WTC11 (cell line): ENCODE measurements at regions not wholly inside any gene's neighbourhood (a gene's known extent, or its start where the extent isn't known, plus 50 kb on each side); places are given as distances from the start of the nearest gene placed in this dataset.

Source experiments
- CBFB ChIP-seq: sonication (generic); formaldehyde crosslinking; IDR thresholded peaks from 2 replicates; pipeline ENCODE4 v1.8.1; 2022; ENCODE audit warnings: mild to moderate bottlenecking, low read depth, missing genetic modification reagents
- ELF4 ChIP-seq: sonication (generic); formaldehyde crosslinking; IDR thresholded peaks from 2 replicates; pipeline ENCODE4 v1.8.1; 2022; ENCODE audit warnings: low read depth, mild to moderate bottlenecking, moderate library complexity, missing genetic modification reagents
- ETV6 ChIP-seq: sonication (generic); formaldehyde crosslinking; IDR thresholded peaks from 2 replicates; pipeline ENCODE4 v1.8.1; 2022; ENCODE audit warnings: mild to moderate bottlenecking, missing genetic modification reagents
- IRF2 ChIP-seq: sonication (generic); formaldehyde crosslinking; IDR thresholded peaks from 2 replicates; pipeline ENCODE4 v1.8.0; 2022; ENCODE audit warnings: low read depth, missing genetic modification reagents, borderline replicate concordance
- ZNF138 ChIP-seq: sonication (generic); formaldehyde crosslinking; conservative IDR thresholded peaks from 2 replicates; pipeline ENCODE4 v1.8.1; 2022; ENCODE audit warnings: mild to moderate bottlenecking, moderate library complexity, missing genetic modification reagents
- TF ChIP-seq, protein P1 (sequence below): sonication (generic); formaldehyde crosslinking; IDR thresholded peaks from 2 replicates; pipeline ENCODE4 v1.8.1; 2022; ENCODE audit warnings: low read depth, missing genetic modification reagents, borderline replicate concordance
- TF ChIP-seq, protein P2 (sequence below): sonication (generic); formaldehyde crosslinking; IDR thresholded peaks from 2 replicates; pipeline ENCODE4 v1.8.1; 2022; ENCODE audit warnings: mild to moderate bottlenecking, missing genetic modification reagents, moderate library complexity, borderline replicate concordance
- TF ChIP-seq, protein P3 (sequence below): sonication (generic); formaldehyde crosslinking; IDR thresholded peaks from 2 replicates; pipeline ENCODE4 v1.8.0; 2022; ENCODE audit warnings: mild to moderate bottlenecking, missing genetic modification reagents
- TF ChIP-seq, protein P4 (sequence below): fragments of 200-600 bp; IDR thresholded peaks from 2 replicates; pipeline ENCODE4 v1.8.0; 2022; ENCODE audit warnings: antibody characterized with exemption
- TF ChIP-seq, protein P5 (sequence below): sonication (generic); formaldehyde crosslinking; IDR thresholded peaks from 2 replicates; pipeline ENCODE4 v1.8.0; 2022; ENCODE audit warnings: missing genetic modification reagents

DNA sequence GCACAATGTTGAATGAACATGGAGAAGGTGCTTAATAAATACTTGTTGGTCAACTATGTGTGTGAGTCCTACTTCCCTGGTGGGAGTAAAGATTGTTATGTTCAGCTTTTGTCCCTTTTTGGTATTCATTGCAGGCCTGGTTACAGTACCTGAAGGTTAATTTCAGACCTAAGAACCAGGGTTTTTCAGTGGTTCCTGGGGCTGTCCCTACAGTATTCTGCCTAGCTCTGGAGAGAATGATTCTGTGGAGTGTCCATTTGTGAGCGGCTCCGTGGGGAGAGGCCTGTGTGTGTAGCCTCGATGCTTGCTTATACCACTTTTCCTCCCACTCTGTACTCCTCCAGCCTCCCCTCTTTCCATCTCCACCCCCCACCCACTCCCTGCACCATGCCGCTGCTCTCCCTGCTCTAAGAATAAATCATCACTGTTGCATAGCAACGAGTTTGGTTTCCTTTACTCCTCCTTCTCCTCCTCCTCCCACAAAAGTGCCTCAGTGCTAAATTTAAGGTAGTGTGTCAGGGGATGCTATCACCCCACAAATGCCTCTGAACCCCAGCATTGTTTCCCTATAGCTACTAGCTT lies 150.6 kb upstream of the ROPN1 start:
- TF ChIP-seq ELF4 (CRISPR knock-in tag) (no peak), CBFB (CRISPR knock-in tag) (no peak), IRF2 (no peak), ETV6 (CRISPR knock-in tag) (no peak), ZNF138 (CRISPR knock-in tag) (no peak)
- TF ChIP-seq, protein P1, sequence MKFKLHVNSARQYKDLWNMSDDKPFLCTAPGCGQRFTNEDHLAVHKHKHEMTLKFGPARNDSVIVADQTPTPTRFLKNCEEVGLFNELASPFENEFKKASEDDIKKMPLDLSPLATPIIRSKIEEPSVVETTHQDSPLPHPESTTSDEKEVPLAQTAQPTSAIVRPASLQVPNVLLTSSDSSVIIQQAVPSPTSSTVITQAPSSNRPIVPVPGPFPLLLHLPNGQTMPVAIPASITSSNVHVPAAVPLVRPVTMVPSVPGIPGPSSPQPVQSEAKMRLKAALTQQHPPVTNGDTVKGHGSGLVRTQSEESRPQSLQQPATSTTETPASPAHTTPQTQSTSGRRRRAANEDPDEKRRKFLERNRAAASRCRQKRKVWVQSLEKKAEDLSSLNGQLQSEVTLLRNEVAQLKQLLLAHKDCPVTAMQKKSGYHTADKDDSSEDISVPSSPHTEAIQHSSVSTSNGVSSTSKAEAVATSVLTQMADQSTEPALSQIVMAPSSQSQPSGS (CRISPR knock-in tag) = no peak
- TF ChIP-seq, protein P2, sequence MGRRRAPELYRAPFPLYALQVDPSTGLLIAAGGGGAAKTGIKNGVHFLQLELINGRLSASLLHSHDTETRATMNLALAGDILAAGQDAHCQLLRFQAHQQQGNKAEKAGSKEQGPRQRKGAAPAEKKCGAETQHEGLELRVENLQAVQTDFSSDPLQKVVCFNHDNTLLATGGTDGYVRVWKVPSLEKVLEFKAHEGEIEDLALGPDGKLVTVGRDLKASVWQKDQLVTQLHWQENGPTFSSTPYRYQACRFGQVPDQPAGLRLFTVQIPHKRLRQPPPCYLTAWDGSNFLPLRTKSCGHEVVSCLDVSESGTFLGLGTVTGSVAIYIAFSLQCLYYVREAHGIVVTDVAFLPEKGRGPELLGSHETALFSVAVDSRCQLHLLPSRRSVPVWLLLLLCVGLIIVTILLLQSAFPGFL (CRISPR knock-in tag) = no peak
- TF ChIP-seq, protein P3, sequence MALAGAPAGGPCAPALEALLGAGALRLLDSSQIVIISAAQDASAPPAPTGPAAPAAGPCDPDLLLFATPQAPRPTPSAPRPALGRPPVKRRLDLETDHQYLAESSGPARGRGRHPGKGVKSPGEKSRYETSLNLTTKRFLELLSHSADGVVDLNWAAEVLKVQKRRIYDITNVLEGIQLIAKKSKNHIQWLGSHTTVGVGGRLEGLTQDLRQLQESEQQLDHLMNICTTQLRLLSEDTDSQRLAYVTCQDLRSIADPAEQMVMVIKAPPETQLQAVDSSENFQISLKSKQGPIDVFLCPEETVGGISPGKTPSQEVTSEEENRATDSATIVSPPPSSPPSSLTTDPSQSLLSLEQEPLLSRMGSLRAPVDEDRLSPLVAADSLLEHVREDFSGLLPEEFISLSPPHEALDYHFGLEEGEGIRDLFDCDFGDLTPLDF (CRISPR knock-in tag) = no peak
- TF ChIP-seq, protein P4, sequence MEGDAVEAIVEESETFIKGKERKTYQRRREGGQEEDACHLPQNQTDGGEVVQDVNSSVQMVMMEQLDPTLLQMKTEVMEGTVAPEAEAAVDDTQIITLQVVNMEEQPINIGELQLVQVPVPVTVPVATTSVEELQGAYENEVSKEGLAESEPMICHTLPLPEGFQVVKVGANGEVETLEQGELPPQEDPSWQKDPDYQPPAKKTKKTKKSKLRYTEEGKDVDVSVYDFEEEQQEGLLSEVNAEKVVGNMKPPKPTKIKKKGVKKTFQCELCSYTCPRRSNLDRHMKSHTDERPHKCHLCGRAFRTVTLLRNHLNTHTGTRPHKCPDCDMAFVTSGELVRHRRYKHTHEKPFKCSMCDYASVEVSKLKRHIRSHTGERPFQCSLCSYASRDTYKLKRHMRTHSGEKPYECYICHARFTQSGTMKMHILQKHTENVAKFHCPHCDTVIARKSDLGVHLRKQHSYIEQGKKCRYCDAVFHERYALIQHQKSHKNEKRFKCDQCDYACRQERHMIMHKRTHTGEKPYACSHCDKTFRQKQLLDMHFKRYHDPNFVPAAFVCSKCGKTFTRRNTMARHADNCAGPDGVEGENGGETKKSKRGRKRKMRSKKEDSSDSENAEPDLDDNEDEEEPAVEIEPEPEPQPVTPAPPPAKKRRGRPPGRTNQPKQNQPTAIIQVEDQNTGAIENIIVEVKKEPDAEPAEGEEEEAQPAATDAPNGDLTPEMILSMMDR = no peak
- TF ChIP-seq, protein P5, sequence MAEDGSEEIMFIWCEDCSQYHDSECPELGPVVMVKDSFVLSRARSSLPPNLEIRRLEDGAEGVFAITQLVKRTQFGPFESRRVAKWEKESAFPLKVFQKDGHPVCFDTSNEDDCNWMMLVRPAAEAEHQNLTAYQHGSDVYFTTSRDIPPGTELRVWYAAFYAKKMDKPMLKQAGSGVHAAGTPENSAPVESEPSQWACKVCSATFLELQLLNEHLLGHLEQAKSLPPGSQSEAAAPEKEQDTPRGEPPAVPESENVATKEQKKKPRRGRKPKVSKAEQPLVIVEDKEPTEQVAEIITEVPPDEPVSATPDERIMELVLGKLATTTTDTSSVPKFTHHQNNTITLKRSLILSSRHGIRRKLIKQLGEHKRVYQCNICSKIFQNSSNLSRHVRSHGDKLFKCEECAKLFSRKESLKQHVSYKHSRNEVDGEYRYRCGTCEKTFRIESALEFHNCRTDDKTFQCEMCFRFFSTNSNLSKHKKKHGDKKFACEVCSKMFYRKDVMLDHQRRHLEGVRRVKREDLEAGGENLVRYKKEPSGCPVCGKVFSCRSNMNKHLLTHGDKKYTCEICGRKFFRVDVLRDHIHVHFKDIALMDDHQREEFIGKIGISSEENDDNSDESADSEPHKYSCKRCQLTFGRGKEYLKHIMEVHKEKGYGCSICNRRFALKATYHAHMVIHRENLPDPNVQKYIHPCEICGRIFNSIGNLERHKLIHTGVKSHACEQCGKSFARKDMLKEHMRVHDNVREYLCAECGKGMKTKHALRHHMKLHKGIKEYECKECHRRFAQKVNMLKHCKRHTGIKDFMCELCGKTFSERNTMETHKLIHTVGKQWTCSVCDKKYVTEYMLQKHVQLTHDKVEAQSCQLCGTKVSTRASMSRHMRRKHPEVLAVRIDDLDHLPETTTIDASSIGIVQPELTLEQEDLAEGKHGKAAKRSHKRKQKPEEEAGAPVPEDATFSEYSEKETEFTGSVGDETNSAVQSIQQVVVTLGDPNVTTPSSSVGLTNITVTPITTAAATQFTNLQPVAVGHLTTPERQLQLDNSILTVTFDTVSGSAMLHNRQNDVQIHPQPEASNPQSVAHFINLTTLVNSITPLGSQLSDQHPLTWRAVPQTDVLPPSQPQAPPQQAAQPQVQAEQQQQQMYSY = no peak
